Panc1 (cell line): ENCODE measurements at regions not wholly inside any gene's neighbourhood (a gene's known extent, or its start where the extent isn't known, plus 50 kb on each side); places are given as distances from the start of the nearest gene placed in this dataset.

Source experiments
- ATAC-seq: fragments of 200-7000 bp; cut with Tn5 transposase; 2 replicates; pipeline ENCODE4 v1.9.1; 2020; ENCODE audit warnings: mild to moderate bottlenecking, moderate library complexity
- BruUV-seq: library from RNA; stranded (reverse); fragments of 400-500 nt; replicated peaks from 2 replicates; lab custom pipeline; 2021; lab: Mats Ljungman, UMichigan
- CTCF ChIA-PET: fragments of 300-600 bp; sonication (Branson Sonifier 250); formaldehyde crosslinking; loops from one replicate; lab custom pipeline; 2022; ENCODE audit warnings: antibody characterized with exemption; lab: Charles Lee
- POLR2A ChIA-PET: fragments of 300-600 bp; sonication (Branson Sonifier 250); formaldehyde crosslinking; loops from one replicate; lab custom pipeline; 2022; ENCODE audit warnings: antibody characterized with exemption; lab: Charles Lee
- DNase-seq: peaks from one replicate; pipeline ENCODE4 v3.0.0-alpha.2; 2010; ENCODE audit warnings: low read depth, low spot score
- H3K27ac ChIP-seq: 2 replicates; pipeline ENCODE4 v1.5.1; 2011; ENCODE audit warnings: mild to moderate bottlenecking, low read length, inconsistent platforms
- H3K27me3 ChIP-seq: fragments of 200-500 bp; sonication (Bioruptor generic); 2 replicates; pipeline ENCODE4 v1.6.0; 2014; ENCODE audit warnings: low read length, inconsistent platforms; ENCODE audit not compliant: control insufficient read depth, insufficient read depth
- H3K36me3 ChIP-seq: fragments of 200-500 bp; sonication (Bioruptor generic); 2 replicates; pipeline ENCODE4 v1.5.1; 2014; ENCODE audit warnings: inconsistent platforms, mild to moderate bottlenecking, low read length, moderate library complexity; ENCODE audit not compliant: control insufficient read depth, insufficient read depth
- H3K4me1 ChIP-seq: 2 replicates; pipeline ENCODE4 v1.5.1; 2011; ENCODE audit warnings: inconsistent platforms, mild to moderate bottlenecking, low read length, moderate library complexity; ENCODE audit not compliant: control insufficient read depth, insufficient read depth
- H3K4me3 ChIP-seq, 2 experiments: 2 replicates each; pipeline ENCODE4 v1.5.1; 2011 to 2012; ENCODE audit warnings: low read depth in 2 of 2, low read length in 2 of 2, mild to moderate bottlenecking in 2 of 2, inconsistent platforms in 1 of 2, moderate library complexity in 1 of 2
- H3K9me3 ChIP-seq: fragments of 200-500 bp; sonication (Bioruptor generic); 2 replicates; pipeline ENCODE4 v1.5.1; 2014; ENCODE audit warnings: low read depth, mild to moderate bottlenecking, inconsistent platforms, low read length, moderate library complexity; ENCODE audit not compliant: control insufficient read depth, insufficient read depth
- POLR2AphosphoS5 ChIP-seq: IDR thresholded peaks from 2 replicates; pipeline ENCODE4 v1.6.1; 2012; ENCODE audit warnings: mild to moderate bottlenecking, low read depth, low read length, moderate library complexity
- SIN3A ChIP-seq: IDR thresholded peaks from 2 replicates; pipeline ENCODE4 v1.6.1; 2012; ENCODE audit warnings: low read depth, mild to moderate bottlenecking, low read length, moderate library complexity, borderline replicate concordance; ENCODE audit not compliant: insufficient read depth
- TCF7L2 ChIP-seq: IDR thresholded peaks from 2 replicates; pipeline ENCODE4 v1.6.1; 2011; ENCODE audit warnings: mild to moderate bottlenecking, low read depth, low read length, inconsistent platforms
- in situ Hi-C: cut with HindIII; loops from 2 replicates; pipeline ENCODE4 v1.10.0; 2016; ENCODE audit warnings: low sequenced_read_pairs, low pct_unique_long_range_greater_than_20kb
- intact Hi-C: fragments of 100-400 bp; cut with micrococcal nuclease; formaldehyde crosslinking; loops from one replicate; pipeline ENCODE4 v1.10.0; 2022; ENCODE audit not compliant: unreplicated experiment
- TF ChIP-seq, protein P1 (sequence below), 2 experiments: IDR thresholded peaks; 2 replicates each; pipeline ENCODE4 v1.6.1; 2011 to 2012; ENCODE audit warnings: low read depth in 2 of 2, control low read depth in 1 of 2, low read length in 1 of 2, mild to moderate bottlenecking in 1 of 2, moderate library complexity in 1 of 2; ENCODE audit not compliant: insufficient read depth in 1 of 2
- TF ChIP-seq, protein P2 (sequence below): fragments of 450-650 bp; IDR thresholded peaks from 2 replicates; pipeline ENCODE4 v1.5.1; 2017; ENCODE audit warnings: mild to moderate bottlenecking

DNA sequence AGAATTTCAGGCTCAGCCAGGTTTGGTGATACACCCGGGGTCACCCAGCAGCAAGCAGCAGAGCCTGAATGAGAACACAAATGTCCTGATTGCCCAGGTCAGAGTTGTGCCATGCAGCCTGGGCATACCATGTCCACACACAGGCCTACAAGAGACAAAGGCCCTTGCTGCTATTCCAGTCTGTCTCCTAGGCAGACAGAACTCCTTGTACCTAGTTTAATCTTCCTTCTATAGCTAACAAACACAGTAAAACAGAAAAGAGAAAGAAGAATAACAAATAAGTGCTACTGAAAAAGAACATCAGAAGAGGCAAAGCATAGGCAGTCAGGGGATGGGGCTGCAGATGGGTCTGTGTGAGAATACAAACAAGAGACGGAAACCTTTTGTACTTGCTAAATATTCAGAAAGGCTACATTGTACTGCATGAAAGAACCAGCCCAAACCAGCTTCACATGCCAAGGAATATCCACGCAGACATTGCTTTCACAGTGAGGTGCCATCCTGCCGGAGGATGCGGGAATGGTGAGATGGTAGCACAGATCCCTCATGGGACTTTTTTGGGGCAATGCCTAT, 401.7 kb downstream of the OMA1 start:
- H3K4me3 ChIP-seq: no peak overlapping the region
- TF ChIP-seq POLR2AphosphoS5: no peak
- TF ChIP-seq, protein P1, sequence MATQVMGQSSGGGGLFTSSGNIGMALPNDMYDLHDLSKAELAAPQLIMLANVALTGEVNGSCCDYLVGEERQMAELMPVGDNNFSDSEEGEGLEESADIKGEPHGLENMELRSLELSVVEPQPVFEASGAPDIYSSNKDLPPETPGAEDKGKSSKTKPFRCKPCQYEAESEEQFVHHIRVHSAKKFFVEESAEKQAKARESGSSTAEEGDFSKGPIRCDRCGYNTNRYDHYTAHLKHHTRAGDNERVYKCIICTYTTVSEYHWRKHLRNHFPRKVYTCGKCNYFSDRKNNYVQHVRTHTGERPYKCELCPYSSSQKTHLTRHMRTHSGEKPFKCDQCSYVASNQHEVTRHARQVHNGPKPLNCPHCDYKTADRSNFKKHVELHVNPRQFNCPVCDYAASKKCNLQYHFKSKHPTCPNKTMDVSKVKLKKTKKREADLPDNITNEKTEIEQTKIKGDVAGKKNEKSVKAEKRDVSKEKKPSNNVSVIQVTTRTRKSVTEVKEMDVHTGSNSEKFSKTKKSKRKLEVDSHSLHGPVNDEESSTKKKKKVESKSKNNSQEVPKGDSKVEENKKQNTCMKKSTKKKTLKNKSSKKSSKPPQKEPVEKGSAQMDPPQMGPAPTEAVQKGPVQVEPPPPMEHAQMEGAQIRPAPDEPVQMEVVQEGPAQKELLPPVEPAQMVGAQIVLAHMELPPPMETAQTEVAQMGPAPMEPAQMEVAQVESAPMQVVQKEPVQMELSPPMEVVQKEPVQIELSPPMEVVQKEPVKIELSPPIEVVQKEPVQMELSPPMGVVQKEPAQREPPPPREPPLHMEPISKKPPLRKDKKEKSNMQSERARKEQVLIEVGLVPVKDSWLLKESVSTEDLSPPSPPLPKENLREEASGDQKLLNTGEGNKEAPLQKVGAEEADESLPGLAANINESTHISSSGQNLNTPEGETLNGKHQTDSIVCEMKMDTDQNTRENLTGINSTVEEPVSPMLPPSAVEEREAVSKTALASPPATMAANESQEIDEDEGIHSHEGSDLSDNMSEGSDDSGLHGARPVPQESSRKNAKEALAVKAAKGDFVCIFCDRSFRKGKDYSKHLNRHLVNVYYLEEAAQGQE (IDR thresholded peaks at IDR 0.05; ENCODE audit: insufficient read depth in 1 of 2, low read depth in 2 of 2, low read length in 1 of 2): no peak
- TF ChIP-seq, protein P2, sequence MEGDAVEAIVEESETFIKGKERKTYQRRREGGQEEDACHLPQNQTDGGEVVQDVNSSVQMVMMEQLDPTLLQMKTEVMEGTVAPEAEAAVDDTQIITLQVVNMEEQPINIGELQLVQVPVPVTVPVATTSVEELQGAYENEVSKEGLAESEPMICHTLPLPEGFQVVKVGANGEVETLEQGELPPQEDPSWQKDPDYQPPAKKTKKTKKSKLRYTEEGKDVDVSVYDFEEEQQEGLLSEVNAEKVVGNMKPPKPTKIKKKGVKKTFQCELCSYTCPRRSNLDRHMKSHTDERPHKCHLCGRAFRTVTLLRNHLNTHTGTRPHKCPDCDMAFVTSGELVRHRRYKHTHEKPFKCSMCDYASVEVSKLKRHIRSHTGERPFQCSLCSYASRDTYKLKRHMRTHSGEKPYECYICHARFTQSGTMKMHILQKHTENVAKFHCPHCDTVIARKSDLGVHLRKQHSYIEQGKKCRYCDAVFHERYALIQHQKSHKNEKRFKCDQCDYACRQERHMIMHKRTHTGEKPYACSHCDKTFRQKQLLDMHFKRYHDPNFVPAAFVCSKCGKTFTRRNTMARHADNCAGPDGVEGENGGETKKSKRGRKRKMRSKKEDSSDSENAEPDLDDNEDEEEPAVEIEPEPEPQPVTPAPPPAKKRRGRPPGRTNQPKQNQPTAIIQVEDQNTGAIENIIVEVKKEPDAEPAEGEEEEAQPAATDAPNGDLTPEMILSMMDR: no peak
- TF ChIP-seq SIN3A: no peak
- ChIA-PET POLR2A (no interaction called here), CTCF (no interaction called here)
- no peaks in the 10 kb centered on the region for H3K4me1 ChIP-seq
- no peak overlapping the region for H3K27ac ChIP-seq
- H3K27me3 ChIP-seq: no peaks in the 10 kb centered on the region
- no TSS peak for BruUV-seq
- intact Hi-C loops (no loop called here), in situ Hi-C loops (no loop called here)
- H3K9me3 ChIP-seq: no peaks in the 10 kb centered on the region
- no peaks in the 10 kb centered on the region for H3K36me3 ChIP-seq
- ATAC-seq (no peak), DNase-seq (no peak)

DNA sequence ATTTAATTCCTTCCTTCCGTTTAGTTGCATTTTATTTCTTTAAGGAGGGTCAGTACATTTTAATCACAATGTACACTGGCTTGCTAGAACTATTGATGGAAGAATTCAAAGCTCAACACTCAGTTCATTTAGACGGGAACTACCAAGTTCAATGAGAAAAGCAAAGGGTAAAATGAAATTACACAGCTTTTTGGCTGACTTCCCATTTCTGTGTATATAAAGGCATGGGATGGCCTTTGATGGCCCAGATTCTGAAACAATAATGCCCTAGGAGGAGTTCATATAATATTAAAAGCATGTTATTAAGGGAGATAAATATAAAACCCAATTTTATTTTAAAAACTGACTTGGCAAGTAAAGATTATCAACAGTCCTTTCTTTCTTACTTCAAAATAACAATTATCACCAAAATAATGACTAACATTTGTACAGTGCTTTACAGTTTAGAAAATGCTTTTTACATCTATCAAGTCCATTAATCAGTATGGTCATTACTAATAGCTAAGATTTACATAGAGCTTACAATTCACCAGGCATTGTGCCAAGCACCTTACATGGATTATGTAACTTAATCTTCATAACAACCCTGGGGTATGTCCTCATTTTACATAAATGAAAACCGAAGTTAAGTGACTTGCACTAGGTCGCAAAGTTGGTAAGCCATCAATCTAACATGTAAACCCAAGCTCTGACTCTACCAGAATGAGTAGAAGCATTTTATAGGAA, 402.4 kb downstream of the OMA1 start:
- no TSS peak for BruUV-seq
- no peak for ATAC-seq
- TF ChIP-seq TCF7L2 (no peak), SIN3A (no peak), POLR2AphosphoS5 (no peak)
- TF ChIP-seq, protein P1 (IDR thresholded peaks at IDR 0.05; ENCODE audit: insufficient read depth in 1 of 2, low read depth in 2 of 2, low read length in 1 of 2): no peak
- TF ChIP-seq, protein P2: no peak
- H3K36me3 ChIP-seq: no peaks in the 10 kb centered on the region
- in situ Hi-C loops: no loop called here
- no peak overlapping the region for H3K4me3 ChIP-seq
- DNase-seq: no peak
- H3K27me3 ChIP-seq: no peaks in the 10 kb centered on the region
- ChIA-PET CTCF (no interaction called here), POLR2A (no interaction called here)
- intact Hi-C loops: no loop called here
- H3K4me1 ChIP-seq: no peaks in the 10 kb centered on the region
- H3K9me3 ChIP-seq: no peaks in the 10 kb centered on the region
- H3K27ac ChIP-seq: no peak overlapping the region
